MM.1S (cell line): ENCODE measurements at regions not wholly inside any gene's neighbourhood (a gene's known extent, or its start where the extent isn't known, plus 50 kb on each side); places are given as distances from the start of the nearest gene placed in this dataset.

Experiments
- DNase-seq: peaks from one replicate; pipeline ENCODE4 v3.0.0-alpha.2; 2015
- H2AFZ ChIP-seq: fragments of 300-600 bp; sonication (generic); 2 replicates; pipeline ENCODE4 v1.6.0; 2016; ENCODE audit warnings: antibody characterized with exemption, low read length
- H3F3A ChIP-seq: fragments of 300-600 bp; sonication (generic); 2 replicates; pipeline ENCODE4 v1.6.1; 2016; ENCODE audit warnings: mild to moderate bottlenecking, antibody characterized with exemption, low read length, moderate library complexity, mixed read lengths; ENCODE audit not compliant: insufficient read depth
- H3K27ac ChIP-seq: fragments of 300-600 bp; sonication (generic); 2 replicates; pipeline ENCODE4 v1.5.1; 2016; ENCODE audit warnings: mild to moderate bottlenecking, low read length
- H3K27me3 ChIP-seq: fragments of 300-600 bp; sonication (generic); replicated peaks from 2 replicates; pipeline ENCODE4 v1.6.0; 2016; ENCODE audit warnings: low read length; ENCODE audit not compliant: insufficient read depth
- H3K36me3 ChIP-seq: fragments of 300-600 bp; sonication (generic); replicated peaks from 2 replicates; pipeline ENCODE4 v1.6.1; 2016; ENCODE audit warnings: mild to moderate bottlenecking, low read length, mixed read lengths; ENCODE audit not compliant: insufficient read depth
- H3K4me1 ChIP-seq: fragments of 300-600 bp; sonication (generic); 2 replicates; pipeline ENCODE4 v1.6.1; 2016; ENCODE audit warnings: low read length, mixed read lengths
- H3K4me2 ChIP-seq: fragments of 300-600 bp; sonication (generic); 2 replicates; pipeline ENCODE4 v1.6.0; 2016; ENCODE audit warnings: low read depth, low read length
- H3K4me3 ChIP-seq: fragments of 300-600 bp; sonication (generic); 2 replicates; pipeline ENCODE4 v1.5.1; 2016; ENCODE audit warnings: low read length, mixed read lengths
- H3K79me2 ChIP-seq: fragments of 300-600 bp; sonication (generic); 2 replicates; pipeline ENCODE4 v1.6.1; 2016; ENCODE audit warnings: mixed run types, low read length, mixed read lengths
- H3K9ac ChIP-seq: fragments of 300-600 bp; sonication (generic); 2 replicates; pipeline ENCODE4 v1.6.1; 2016; ENCODE audit warnings: low read length, mixed read lengths
- H3K9me2 ChIP-seq: fragments of 300-600 bp; sonication (generic); replicated peaks from 2 replicates; pipeline ENCODE4 v1.6.1; 2016; ENCODE audit warnings: mild to moderate bottlenecking, low read length, mixed read lengths; ENCODE audit not compliant: insufficient read depth
- H3K9me3 ChIP-seq: fragments of 300-600 bp; sonication (generic); replicated peaks from 2 replicates; pipeline ENCODE4 v1.6.1; 2016; ENCODE audit warnings: mild to moderate bottlenecking, low read length, mixed read lengths; ENCODE audit not compliant: insufficient read depth
- H4K20me1 ChIP-seq: fragments of 300-600 bp; sonication (generic); 2 replicates; pipeline ENCODE4 v1.6.1; 2016; ENCODE audit warnings: mild to moderate bottlenecking, low read length, moderate library complexity, mixed read lengths; ENCODE audit not compliant: insufficient read depth
- CTCF ChIP-seq: fragments of 300-600 bp; sonication (generic); IDR thresholded peaks from 2 replicates; pipeline ENCODE4 v1.5.1; 2016; ENCODE audit warnings: antibody characterized with exemption, low read length, mixed read lengths
- EZH2 ChIP-seq: fragments of 300-600 bp; sonication (generic); optimal IDR thresholded peaks from 2 replicates; pipeline ENCODE3; 2017; ENCODE audit warnings: low read depth, mild to moderate bottlenecking, antibody characterized with exemption, low read length, mixed read lengths
- EZH2phosphoT487 ChIP-seq: fragments of 300-600 bp; sonication (generic); IDR thresholded peaks from 2 replicates; pipeline ENCODE4 v1.6.1; 2018; ENCODE audit warnings: antibody characterized with exemption, low read length

DNA sequence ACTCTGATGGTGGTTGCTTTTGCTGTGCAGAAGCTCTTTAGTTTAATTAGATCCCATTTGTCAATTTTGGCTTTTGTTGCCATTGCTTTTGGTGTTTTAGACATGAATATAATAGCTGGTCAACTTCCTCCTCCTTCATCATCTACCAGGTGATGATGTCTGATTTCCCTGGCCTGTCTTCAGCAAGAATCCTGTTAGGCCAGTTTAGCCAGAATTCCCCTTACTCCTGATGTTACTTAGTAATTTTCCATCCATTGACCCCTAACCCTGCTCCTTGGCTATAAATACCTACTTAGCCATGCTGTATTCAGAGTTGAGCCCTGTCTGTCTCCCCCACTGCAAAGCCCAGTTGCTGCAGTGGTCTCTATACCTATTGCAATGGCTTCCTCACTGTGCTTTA, 91.4 kb downstream of the ZNF777 start:
- no peaks in the 10 kb centered on the region for H3K79me2 ChIP-seq
- H3K9me3 ChIP-seq = no peaks in the 10 kb centered on the region
- H3K4me3 ChIP-seq = no peak overlapping the region
- no peak overlapping the region for H3K9ac ChIP-seq
- no peaks in the 10 kb centered on the region for H3F3A ChIP-seq
- H3K4me1 ChIP-seq = no peaks in the 10 kb centered on the region
- H3K4me2 ChIP-seq = no peak overlapping the region
- no peak overlapping the region for H3K27ac ChIP-seq
- no peaks in the 10 kb centered on the region for H4K20me1 ChIP-seq
- H2AFZ ChIP-seq = no peak overlapping the region
- H3K27me3 ChIP-seq = no peaks in the 10 kb centered on the region
- TF ChIP-seq EZH2 (no peak), EZH2phosphoT487 (no peak), CTCF (no peak)
- H3K9me2 ChIP-seq = no peaks in the 10 kb centered on the region
- H3K36me3 ChIP-seq = no peaks in the 10 kb centered on the region
- DNase-seq = no peak

DNA sequence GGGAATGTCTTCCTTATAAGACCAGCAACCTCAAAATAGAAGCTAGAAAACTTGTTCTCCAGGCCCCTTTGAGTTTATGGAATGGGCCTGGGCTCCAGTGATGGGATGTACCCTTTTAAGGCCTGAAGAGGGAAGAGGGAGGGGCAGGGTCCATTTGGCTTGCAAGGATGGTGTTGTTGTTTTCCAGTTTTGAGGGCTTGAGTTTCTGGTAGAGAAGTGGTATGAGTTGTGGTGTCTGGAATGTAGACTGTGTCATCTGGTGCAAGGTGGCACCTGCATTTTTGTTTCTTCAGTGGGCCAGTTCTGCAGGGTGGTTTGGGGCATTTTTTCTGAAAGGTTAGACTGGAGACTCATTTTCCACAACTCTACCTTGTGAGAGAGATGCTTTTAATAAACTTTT, 90.1 kb downstream of the ZNF777 start:
- no peaks in the 10 kb centered on the region for H3K36me3 ChIP-seq
- TF ChIP-seq EZH2phosphoT487 = no peak
- TF ChIP-seq EZH2 = no peak
- TF ChIP-seq CTCF = no peak
- H3K27me3 ChIP-seq = no peaks in the 10 kb centered on the region
- no peak for DNase-seq
- H3K27ac ChIP-seq = no peak overlapping the region
- no peak overlapping the region for H3K9ac ChIP-seq
- no peak overlapping the region for H3K4me3 ChIP-seq
- no peaks in the 10 kb centered on the region for H4K20me1 ChIP-seq
- no peak overlapping the region for H3K4me2 ChIP-seq
- no peaks in the 10 kb centered on the region for H3K4me1 ChIP-seq
- H3K9me3 ChIP-seq = no peaks in the 10 kb centered on the region
- H3K79me2 ChIP-seq = no peaks in the 10 kb centered on the region
- H3K9me2 ChIP-seq = no peaks in the 10 kb centered on the region
- no peaks in the 10 kb centered on the region for H3F3A ChIP-seq
- H2AFZ ChIP-seq = no peak overlapping the region

GRCh38 chr7:149373089-149373488, 87.8 kb downstream of the ZNF777 start:
- Histone ChIP-seq H3K4me3 (no peak overlapping the region), H4K20me1 (no peaks in the 10 kb centered on the region), H2AFZ (no peak overlapping the region), H3K9me2 (no peaks in the 10 kb centered on the region), H3K36me3 (no peaks in the 10 kb centered on the region), H3K27me3 (no peaks in the 10 kb centered on the region), H3K79me2 (no peaks in the 10 kb centered on the region), H3K9me3 (no peaks in the 10 kb centered on the region), H3K27ac (no peak overlapping the region), H3K4me1 (no peaks in the 10 kb centered on the region), H3K9ac (no peak overlapping the region), H3K4me2 (no peak overlapping the region), H3F3A (no peaks in the 10 kb centered on the region)
- TF ChIP-seq CTCF = no peak
- no peak for TF ChIP-seq EZH2phosphoT487
- TF ChIP-seq EZH2 = no peak
- no peak for DNase-seq
